Sigmoid colon (tissue), 4 donors: ENCODE measurements at regions not wholly inside any gene's neighbourhood (a gene's known extent, or its start where the extent isn't known, plus 50 kb on each side); places are given as distances from the start of the nearest gene placed in this dataset.

ENCODE experiments used
- CTCF ChIP-seq, 4 experiments: fragments of 450-650 bp in 3 of 4; fragments of 200-600 bp in 1 of 4; IDR thresholded peaks; one replicate each; pipeline ENCODE4 v1.5.1; 2016 to 2019; ENCODE audit warnings: antibody characterized with exemption in 4 of 4, mild to moderate bottlenecking in 3 of 4, moderate library complexity in 2 of 4
- EP300 ChIP-seq, 4 donors: sonication (generic); formaldehyde crosslinking; IDR thresholded peaks; one replicate each; pipeline ENCODE4 v1.6.1; 2017; ENCODE audit warnings: antibody characterized with exemption in 4 of 4
- POLR2A ChIP-seq, 2 donors: fragments of 450-650 bp; IDR thresholded peaks; one replicate each; pipeline ENCODE4 v1.6.1; 2016; ENCODE audit warnings: antibody characterized with exemption in 2 of 2, mild to moderate bottlenecking in 2 of 2, moderate library complexity in 2 of 2
- POLR2AphosphoS5 ChIP-seq, 4 donors: sonication (generic); formaldehyde crosslinking; IDR thresholded peaks; one replicate each; pipeline ENCODE4 v1.6.1; 2017; ENCODE audit warnings: antibody characterized with exemption in 4 of 4

- no peak for TF ChIP-seq POLR2A (IDR thresholded peaks at IDR 0.05)
- no peak for TF ChIP-seq CTCF (IDR thresholded peaks at IDR 0.05)
- TF ChIP-seq POLR2AphosphoS5 (IDR thresholded peaks at IDR 0.05), result no peak
- no peak for TF ChIP-seq EP300 (IDR thresholded peaks at IDR 0.05)
Measured at GRCh38 chr1:4084896-4085295, 184.8 kb upstream of the C1orf174 start.
